ENCODE measurements at regions not wholly inside any gene's neighbourhood (a gene's known extent, or its start where the extent isn't known, plus 50 kb on each side); places are given as distances from the start of the nearest gene placed in this dataset.
A peak's percentile ranks its signal among the peaks of the same experiment; 100 is the strongest.

DNA sequence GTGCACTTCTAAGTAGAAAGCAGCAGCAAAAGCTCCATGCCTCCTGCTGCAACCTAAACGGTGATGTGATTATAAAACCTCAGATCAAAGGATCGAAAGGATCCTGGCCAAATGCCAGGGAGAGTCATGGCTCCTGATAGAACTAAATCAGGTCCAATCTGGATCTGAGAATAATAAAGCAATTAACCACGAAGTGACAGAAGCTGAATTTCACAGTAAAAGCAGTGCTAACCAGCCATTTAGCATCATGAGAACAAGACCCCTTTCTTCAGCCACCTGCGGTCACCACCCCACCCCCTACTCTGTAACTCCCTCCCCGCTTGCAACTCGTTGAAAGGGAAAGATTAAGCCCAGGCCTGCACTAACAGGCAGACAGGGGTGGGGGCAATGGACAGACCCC lies 748.7 kb downstream of the BCL11A start:
- WGBS: 94% methylated on average over 6 of the region's 6 CpGs
- H3K4me3 ChIP-seq (ENCODE audit: low read length in 2 of 2): no peak overlapping the region
- no peaks in the 10 kb centered on the region for H3K4me1 ChIP-seq (ENCODE audit: control insufficient read depth in 2 of 2, insufficient read depth in 2 of 2, low read length in 2 of 2)
- no peak for DNase-seq (ENCODE audit: low read depth in 6 of 9, low spot score in 9 of 9)
- no peaks in the 10 kb centered on the region for H3K27me3 ChIP-seq (ENCODE audit: control insufficient read depth in 2 of 2, insufficient read depth in 1 of 2, low read length in 1 of 2)
- peaks cover 0 to 2% of the 10 kb centered on the region in 2 donors for H3K9me3 ChIP-seq (ENCODE audit: control insufficient read depth in 2 of 2, insufficient read depth in 1 of 2, low read length in 1 of 2)
- H3K36me3 ChIP-seq (ENCODE audit: control insufficient read depth in 2 of 2, insufficient read depth in 2 of 2, low read length in 1 of 2): no peaks in the 10 kb centered on the region
- no peak overlapping the region for H3K27ac ChIP-seq (ENCODE audit: low read depth in 1 of 2, low read length in 1 of 2)

DNA sequence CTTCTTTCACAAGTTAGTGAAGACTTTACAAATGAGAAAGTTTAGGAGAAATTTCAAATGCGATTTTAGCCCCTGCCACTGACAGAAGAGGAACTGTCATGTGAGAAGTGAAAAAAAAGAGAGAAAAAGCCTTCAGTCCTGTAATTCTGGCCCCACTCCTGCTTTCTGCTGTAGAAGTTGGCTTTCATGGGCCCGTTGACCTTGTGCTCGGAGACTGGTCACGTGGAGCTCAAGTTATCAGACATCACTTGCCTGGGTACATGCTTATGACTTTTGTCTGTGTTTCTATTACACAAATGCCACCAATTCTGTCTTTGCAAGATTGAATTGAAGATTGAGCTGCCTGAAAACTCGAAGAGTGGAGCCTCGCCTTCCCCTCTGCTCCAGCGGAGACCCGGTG lies 749.9 kb downstream of the BCL11A start:
- Histone ChIP-seq H3K9me3 (ENCODE audit: control insufficient read depth in 2 of 2, insufficient read depth in 1 of 2, low read length in 1 of 2) (peaks cover 0 to 2% of the 10 kb centered on the region in 2 donors), H3K4me3 (ENCODE audit: low read length in 2 of 2) (no peak overlapping the region), H3K4me1 (ENCODE audit: control insufficient read depth in 2 of 2, insufficient read depth in 2 of 2, low read length in 2 of 2) (no peaks in the 10 kb centered on the region), H3K36me3 (ENCODE audit: control insufficient read depth in 2 of 2, insufficient read depth in 2 of 2, low read length in 1 of 2) (no peaks in the 10 kb centered on the region), H3K27me3 (ENCODE audit: control insufficient read depth in 2 of 2, insufficient read depth in 1 of 2, low read length in 1 of 2) (no peaks in the 10 kb centered on the region), H3K27ac (ENCODE audit: low read depth in 1 of 2, low read length in 1 of 2) (no peak overlapping the region)
- 85% methylated on average over 8 of the region's 8 CpGs for WGBS
- no peak for DNase-seq (ENCODE audit: low read depth in 6 of 9, low spot score in 9 of 9)

- no peak for DNase-seq (ENCODE audit: low read depth in 6 of 9, low spot score in 9 of 9)
- Histone ChIP-seq H3K27ac (ENCODE audit: low read depth in 1 of 2, low read length in 1 of 2) (no peak overlapping the region), H3K9me3 (ENCODE audit: control insufficient read depth in 2 of 2, insufficient read depth in 1 of 2, low read length in 1 of 2) (peaks cover 0 to 2% of the 10 kb centered on the region in 2 donors), H3K4me1 (ENCODE audit: control insufficient read depth in 2 of 2, insufficient read depth in 2 of 2, low read length in 2 of 2) (no peaks in the 10 kb centered on the region), H3K27me3 (ENCODE audit: control insufficient read depth in 2 of 2, insufficient read depth in 1 of 2, low read length in 1 of 2) (no peaks in the 10 kb centered on the region), H3K4me3 (ENCODE audit: low read length in 2 of 2) (no peak overlapping the region), H3K36me3 (ENCODE audit: control insufficient read depth in 2 of 2, insufficient read depth in 2 of 2, low read length in 1 of 2) (no peaks in the 10 kb centered on the region)
- over 99% methylated on average over 9 of the region's 9 CpGs for WGBS
Observed at GRCh38 chr2:59798687-59799232, 754.7 kb downstream of the BCL11A start.

- H3K27me3 ChIP-seq (ENCODE audit: control insufficient read depth in 2 of 2, insufficient read depth in 1 of 2, low read length in 1 of 2): no peaks in the 10 kb centered on the region
- 97% methylated on average over 12 of the region's 12 CpGs for WGBS
- no peaks in the 10 kb centered on the region for H3K4me1 ChIP-seq (ENCODE audit: control insufficient read depth in 2 of 2, insufficient read depth in 2 of 2, low read length in 2 of 2)
- no peaks in the 10 kb centered on the region for H3K9me3 ChIP-seq (ENCODE audit: control insufficient read depth in 2 of 2, insufficient read depth in 1 of 2, low read length in 1 of 2)
- H3K36me3 ChIP-seq (ENCODE audit: control insufficient read depth in 2 of 2, insufficient read depth in 2 of 2, low read length in 1 of 2): no peaks in the 10 kb centered on the region
- DNase-seq (ENCODE audit: low read depth in 6 of 9, low spot score in 9 of 9): no peak
- no peak overlapping the region for H3K4me3 ChIP-seq (ENCODE audit: low read length in 2 of 2)
- H3K27ac ChIP-seq (ENCODE audit: low read depth in 1 of 2, low read length in 1 of 2): no peak overlapping the region
Observed at GRCh38 chr2:59791004-59791618, 762.3 kb downstream of the BCL11A start.

DNA sequence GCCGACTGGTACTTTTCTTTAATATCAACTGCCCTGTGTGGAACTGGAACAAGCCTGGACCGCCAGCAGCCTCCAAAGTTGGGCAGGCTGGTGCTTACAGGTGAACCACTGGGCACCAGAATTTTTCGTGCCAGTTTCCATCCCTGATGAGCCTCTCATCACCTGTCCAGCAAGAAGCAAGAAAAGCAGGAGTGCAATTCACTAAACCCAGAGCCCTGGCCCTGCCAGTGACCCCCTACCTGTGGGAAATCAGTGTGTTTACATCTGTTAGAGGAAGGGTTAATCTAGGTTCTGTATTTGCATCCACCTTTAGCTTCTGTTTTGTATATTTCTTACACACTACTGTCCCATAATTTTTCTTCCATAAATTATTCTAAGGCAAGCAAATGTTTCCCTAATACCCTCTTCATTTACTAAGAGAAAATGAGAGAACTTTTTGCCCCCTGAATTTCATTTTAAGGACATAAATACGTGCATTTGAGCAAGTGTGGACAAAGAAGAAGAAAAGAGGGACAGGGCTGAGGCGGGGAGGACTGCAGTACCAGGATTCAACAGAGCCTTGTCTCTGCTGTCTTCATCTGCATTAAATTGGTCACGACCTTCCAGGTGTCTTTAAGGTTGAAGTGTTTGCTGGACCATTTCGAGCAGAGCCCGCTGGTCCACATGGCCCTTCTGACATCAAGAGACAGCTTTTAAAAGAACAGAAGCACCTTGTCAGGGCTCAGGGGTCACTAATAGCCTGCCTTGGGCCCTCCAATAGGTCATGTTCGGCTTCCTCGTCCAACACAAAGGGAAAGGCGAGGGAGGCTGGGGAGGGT lies 763.1 kb downstream of the BCL11A start:
- no peak for DNase-seq (ENCODE audit: low read depth in 6 of 9, low spot score in 9 of 9)
- Histone ChIP-seq H3K4me3 (ENCODE audit: low read length in 2 of 2) (no peak overlapping the region), H3K9me3 (ENCODE audit: control insufficient read depth in 2 of 2, insufficient read depth in 1 of 2, low read length in 1 of 2) (no peaks in the 10 kb centered on the region), H3K4me1 (ENCODE audit: control insufficient read depth in 2 of 2, insufficient read depth in 2 of 2, low read length in 2 of 2) (no peaks in the 10 kb centered on the region), H3K27ac (ENCODE audit: low read depth in 1 of 2, low read length in 1 of 2) (no peak overlapping the region), H3K27me3 (ENCODE audit: control insufficient read depth in 2 of 2, insufficient read depth in 1 of 2, low read length in 1 of 2) (no peaks in the 10 kb centered on the region), H3K36me3 (ENCODE audit: control insufficient read depth in 2 of 2, insufficient read depth in 2 of 2, low read length in 1 of 2) (no peaks in the 10 kb centered on the region)
- 98% methylated on average over 11 of the region's 11 CpGs for whole genome bisulfite sequencing

DNA sequence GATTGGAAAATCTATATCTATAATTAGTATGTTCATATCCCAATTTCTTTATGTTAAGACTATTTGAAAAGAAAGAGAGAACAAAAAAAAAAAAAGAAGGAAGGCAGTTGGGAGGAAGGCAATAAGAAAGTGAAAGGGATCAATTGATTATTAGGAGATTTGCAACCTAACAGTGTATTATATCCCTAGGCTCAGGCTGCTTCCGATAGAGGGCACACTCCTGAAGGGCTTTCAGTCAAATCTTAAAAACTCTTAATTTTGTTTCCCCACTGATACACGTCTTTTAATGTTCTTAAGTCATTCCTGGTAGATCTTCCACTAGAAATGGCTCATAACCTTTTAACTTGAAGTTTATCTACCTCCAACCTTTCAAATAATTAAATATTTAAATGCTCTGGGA lies 763.9 kb downstream of the BCL11A start:
- Histone ChIP-seq H3K4me1 (ENCODE audit: control insufficient read depth in 2 of 2, insufficient read depth in 2 of 2, low read length in 2 of 2) (no peaks in the 10 kb centered on the region), H3K36me3 (ENCODE audit: control insufficient read depth in 2 of 2, insufficient read depth in 2 of 2, low read length in 1 of 2) (no peaks in the 10 kb centered on the region), H3K27ac (ENCODE audit: low read depth in 1 of 2, low read length in 1 of 2) (no peak overlapping the region), H3K27me3 (ENCODE audit: control insufficient read depth in 2 of 2, insufficient read depth in 1 of 2, low read length in 1 of 2) (no peaks in the 10 kb centered on the region), H3K4me3 (ENCODE audit: low read length in 2 of 2) (no peak overlapping the region), H3K9me3 (ENCODE audit: control insufficient read depth in 2 of 2, insufficient read depth in 1 of 2, low read length in 1 of 2) (no peaks in the 10 kb centered on the region)
- WGBS: 93% methylated on average over 2 of the region's 2 CpGs
- no peak for DNase-seq (ENCODE audit: low read depth in 6 of 9, low spot score in 9 of 9)

DNA sequence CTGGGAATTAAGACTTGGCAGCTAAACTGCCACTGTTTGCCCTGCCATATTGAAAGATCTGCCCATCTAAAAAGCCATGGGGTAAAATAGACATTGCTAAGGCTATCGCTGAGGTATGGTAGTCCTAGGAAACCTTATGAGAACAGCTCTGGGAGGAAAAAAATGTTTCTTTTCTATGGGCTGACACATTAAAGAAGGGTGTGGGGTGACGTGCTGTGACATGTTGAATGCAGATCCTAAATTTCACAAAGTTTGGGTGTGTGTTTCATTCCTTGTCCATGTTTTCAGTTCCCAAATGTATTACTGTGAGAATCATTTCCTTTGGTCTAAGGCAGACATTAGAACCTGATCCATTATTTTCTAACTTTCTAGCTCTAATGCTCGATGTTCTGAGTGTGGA lies 766.4 kb downstream of the BCL11A start:
- Histone ChIP-seq H3K27ac (ENCODE audit: low read depth in 1 of 2, low read length in 1 of 2) (peak overlapping the region; percentile 28 to 37), H3K36me3 (ENCODE audit: control insufficient read depth in 2 of 2, insufficient read depth in 2 of 2, low read length in 1 of 2) (no peaks in the 10 kb centered on the region)
- 96% methylated on average over 3 of the region's 3 CpGs for WGBS

GRCh38 chr2:59786684-59787083 lies 766.8 kb downstream of the BCL11A start:
- WGBS: 43% methylated on average over 1 of the region's 1 CpG
- no peak overlapping the region for H3K27ac ChIP-seq (ENCODE audit: low read depth in 1 of 2, low read length in 1 of 2)

More for the DNA sequence above, 766.4 kb downstream of the BCL11A start:
- no peaks in the 10 kb centered on the region for H3K27me3 ChIP-seq (ENCODE audit: control insufficient read depth in 2 of 2, insufficient read depth in 1 of 2, low read length in 1 of 2)
- H3K9me3 ChIP-seq (ENCODE audit: control insufficient read depth in 2 of 2, insufficient read depth in 1 of 2, low read length in 1 of 2): no peaks in the 10 kb centered on the region
- no peaks in the 10 kb centered on the region for H3K4me1 ChIP-seq (ENCODE audit: control insufficient read depth in 2 of 2, insufficient read depth in 2 of 2, low read length in 2 of 2)
- no peak for DNase-seq (ENCODE audit: low read depth in 6 of 9, low spot score in 9 of 9)
- H3K4me3 ChIP-seq (ENCODE audit: low read length in 2 of 2): no peak overlapping the region

DNA sequence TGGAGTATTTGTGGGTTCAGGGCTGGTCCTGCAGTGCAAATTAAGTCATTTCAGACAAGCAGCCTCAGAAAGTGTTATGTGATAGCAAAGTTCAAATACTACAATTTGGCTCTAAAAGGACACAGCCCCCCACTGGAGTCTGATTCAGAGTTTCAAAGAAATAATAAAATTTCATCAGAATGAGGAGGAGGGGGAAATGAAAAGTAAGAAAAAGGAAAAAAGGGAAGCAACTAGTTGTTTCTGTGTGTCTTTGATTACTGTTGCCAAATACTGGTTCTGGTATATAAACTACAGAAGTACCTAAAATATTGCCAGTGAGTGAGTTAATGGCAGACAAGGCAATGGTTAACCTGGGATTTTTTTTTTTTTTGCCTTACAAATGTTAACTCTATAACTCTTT lies 773.9 kb downstream of the BCL11A start:
- H3K36me3 ChIP-seq (ENCODE audit: control insufficient read depth in 2 of 2, insufficient read depth in 2 of 2, low read length in 1 of 2): no peaks in the 10 kb centered on the region
- H3K4me1 ChIP-seq (ENCODE audit: control insufficient read depth in 2 of 2, insufficient read depth in 2 of 2, low read length in 2 of 2): no peaks in the 10 kb centered on the region
- H3K27me3 ChIP-seq (ENCODE audit: control insufficient read depth in 2 of 2, insufficient read depth in 1 of 2, low read length in 1 of 2): no peaks in the 10 kb centered on the region
- no peak for DNase-seq (ENCODE audit: low read depth in 6 of 9, low spot score in 9 of 9)
- H3K27ac ChIP-seq (ENCODE audit: low read depth in 1 of 2, low read length in 1 of 2): no peak overlapping the region
- H3K9me3 ChIP-seq (ENCODE audit: control insufficient read depth in 2 of 2, insufficient read depth in 1 of 2, low read length in 1 of 2): no peaks in the 10 kb centered on the region
- no peak overlapping the region for H3K4me3 ChIP-seq (ENCODE audit: low read length in 2 of 2)

More at GRCh38 chr2:59786684-59787083, 766.8 kb downstream of the BCL11A start:
- no peak overlapping the region for H3K4me3 ChIP-seq (ENCODE audit: low read length in 2 of 2)
- H3K9me3 ChIP-seq (ENCODE audit: control insufficient read depth in 2 of 2, insufficient read depth in 1 of 2, low read length in 1 of 2): no peaks in the 10 kb centered on the region
- no peaks in the 10 kb centered on the region for H3K27me3 ChIP-seq (ENCODE audit: control insufficient read depth in 2 of 2, insufficient read depth in 1 of 2, low read length in 1 of 2)
- no peaks in the 10 kb centered on the region for H3K36me3 ChIP-seq (ENCODE audit: control insufficient read depth in 2 of 2, insufficient read depth in 2 of 2, low read length in 1 of 2)
- no peaks in the 10 kb centered on the region for H3K4me1 ChIP-seq (ENCODE audit: control insufficient read depth in 2 of 2, insufficient read depth in 2 of 2, low read length in 2 of 2)
- DNase-seq (ENCODE audit: low read depth in 6 of 9, low spot score in 9 of 9): no peak
